Gastrocnemius medialis (tissue), 4 donors: ENCODE measurements at regions not wholly inside any gene's neighbourhood (a gene's known extent, or its start where the extent isn't known, plus 50 kb on each side); places are given as distances from the start of the nearest gene placed in this dataset.
"Not testable (repeated sequence)": the region's sequence is repeated elsewhere in the genome, so short reads cannot be mapped to it uniquely, and the experiment has no call there.

ENCODE experiments used
- ATAC-seq, 2 donors: fragments of 150-250 bp; one replicate each; pipeline ENCODE4 v1.9.1; 2016
- DNase-seq, 2 donors: peaks; one replicate each; pipeline ENCODE4 v3.0.0-alpha.2; 2019
- H3K27ac ChIP-seq, 4 donors: fragments of 200-600 bp; sonication (generic); 1 replicate in 1 of 4; 2 replicates in 3 of 4; pipeline ENCODE4 v1.5.1; 2016 to 2018; ENCODE audit warnings: mild to moderate bottlenecking in 2 of 4, moderate library complexity in 1 of 4
- H3K27me3 ChIP-seq, 3 donors: fragments of 200-600 bp; sonication (generic) in 2 of 3; 1 replicate in 1 of 3; 2 replicates in 2 of 3; pipeline versions ENCODE4 v1.5.1 to v1.6.0; 2016 to 2019; ENCODE audit warnings: mild to moderate bottlenecking in 1 of 3, moderate library complexity in 1 of 3
- H3K36me3 ChIP-seq, 2 donors: fragments of 200-600 bp; sonication (generic) in 1 of 2; one replicate each; pipeline ENCODE4 v1.5.1; 2017 to 2018
- H3K4me1 ChIP-seq, 2 donors: fragments of 200-600 bp; sonication (generic) in 1 of 2; one replicate each; pipeline ENCODE4 v1.5.1; 2016 to 2017; ENCODE audit warnings: mild to moderate bottlenecking in 2 of 2
- H3K4me3 ChIP-seq, 4 donors: fragments of 200-600 bp; sonication (generic) in 3 of 4; 1 replicate in 1 of 4; 2 replicates in 3 of 4; pipeline ENCODE4 v1.5.1; 2016 to 2019; ENCODE audit warnings: mild to moderate bottlenecking in 2 of 4
- H3K9me3 ChIP-seq, 3 donors: fragments of 200-600 bp; sonication (generic) in 2 of 3; 1 replicate in 1 of 3; 2 replicates in 2 of 3; pipeline ENCODE4 v1.5.1; 2016 to 2019
- in situ Hi-C, 4 donors: fragments of 200-750 bp; cut with MboI; loops; one replicate each; pipeline versions ENCODE4 v1.15.0 to v1.8.0; 2017; ENCODE audit warnings: low sequenced_read_pairs in 4 of 4
- intact Hi-C: fragments of 100-400 bp; cut with DNase I; formaldehyde crosslinking; loops from one replicate; pipeline ENCODE4 v1.15.1; 2023; ENCODE audit warnings: low total_unique reads

- DNase-seq, H3K36me3 ChIP-seq, H3K9me3 ChIP-seq, ATAC-seq, H3K4me3 ChIP-seq, H3K27me3 ChIP-seq, H3K27ac ChIP-seq, intact Hi-C loops, in situ Hi-C loops, H3K4me1 ChIP-seq: not testable (repeated sequence)
These were observed 289.4 kb downstream of the CNTNAP3B start for GRCh38 chr9:41839786-41840185.

- H3K4me1 ChIP-seq, in situ Hi-C loops, H3K4me3 ChIP-seq, ATAC-seq, H3K27ac ChIP-seq, H3K9me3 ChIP-seq, H3K36me3 ChIP-seq, DNase-seq, H3K27me3 ChIP-seq, intact Hi-C loops: not testable (repeated sequence)
These were observed 290.3 kb downstream of the CNTNAP3B start for GRCh38 chr9:41838953-41839352.

GRCh38 chr9:41838562-41838851 is 290.7 kb downstream of the CNTNAP3B start:
- H3K9me3 ChIP-seq, DNase-seq, H3K27ac ChIP-seq, H3K27me3 ChIP-seq, H3K4me1 ChIP-seq, H3K4me3 ChIP-seq, H3K36me3 ChIP-seq, in situ Hi-C loops, ATAC-seq, intact Hi-C loops: not testable (repeated sequence)

- ATAC-seq, H3K9me3 ChIP-seq, H3K27ac ChIP-seq, H3K36me3 ChIP-seq, H3K27me3 ChIP-seq, H3K4me3 ChIP-seq, intact Hi-C loops, in situ Hi-C loops, H3K4me1 ChIP-seq, DNase-seq: not testable (repeated sequence)
These were observed 291.3 kb downstream of the CNTNAP3B start for GRCh38 chr9:41837684-41838561.

- H3K27ac ChIP-seq, H3K27me3 ChIP-seq, H3K9me3 ChIP-seq, DNase-seq, H3K4me3 ChIP-seq, intact Hi-C loops, H3K36me3 ChIP-seq, H3K4me1 ChIP-seq, in situ Hi-C loops, ATAC-seq: not testable (repeated sequence)
These were observed 296.1 kb downstream of the CNTNAP3B start for GRCh38 chr9:41833108-41833507.

GRCh38 chr9:41824723-41825122 is 304.5 kb downstream of the CNTNAP3B start:
- intact Hi-C loops, in situ Hi-C loops, DNase-seq, H3K4me3 ChIP-seq, H3K27me3 ChIP-seq, H3K27ac ChIP-seq, H3K4me1 ChIP-seq, H3K36me3 ChIP-seq, ATAC-seq, H3K9me3 ChIP-seq: not testable (repeated sequence)

- in situ Hi-C loops, intact Hi-C loops, H3K4me3 ChIP-seq, H3K4me1 ChIP-seq, H3K36me3 ChIP-seq, ATAC-seq, DNase-seq, H3K9me3 ChIP-seq, H3K27me3 ChIP-seq, H3K27ac ChIP-seq: not testable (repeated sequence)
These were observed 326.5 kb downstream of the CNTNAP3B start for GRCh38 chr9:41802706-41803105.

- H3K27ac ChIP-seq, H3K4me1 ChIP-seq, intact Hi-C loops, H3K36me3 ChIP-seq, H3K9me3 ChIP-seq, ATAC-seq, DNase-seq, H3K27me3 ChIP-seq, H3K4me3 ChIP-seq, in situ Hi-C loops: not testable (repeated sequence)
These were observed 330.5 kb downstream of the CNTNAP3B start for GRCh38 chr9:41798684-41799083.

GRCh38 chr9:41790719-41791363 is 338.4 kb downstream of the CNTNAP3B start:
- H3K27me3 ChIP-seq, intact Hi-C loops, DNase-seq, in situ Hi-C loops, ATAC-seq, H3K4me1 ChIP-seq, H3K4me3 ChIP-seq, H3K36me3 ChIP-seq, H3K27ac ChIP-seq, H3K9me3 ChIP-seq: not testable (repeated sequence)

GRCh38 chr9:41790007-41790406 is 339.2 kb downstream of the CNTNAP3B start:
- H3K4me3 ChIP-seq, ATAC-seq: not testable (repeated sequence)

GRCh38 chr9:41789387-41789786 is 339.8 kb downstream of the CNTNAP3B start:
- intact Hi-C loops, H3K27me3 ChIP-seq, H3K4me1 ChIP-seq, H3K36me3 ChIP-seq, ATAC-seq, H3K9me3 ChIP-seq, DNase-seq, H3K4me3 ChIP-seq, H3K27ac ChIP-seq, in situ Hi-C loops: not testable (repeated sequence)

More at GRCh38 chr9:41790007-41790406, 339.2 kb downstream of the CNTNAP3B start:
- H3K4me1 ChIP-seq, H3K9me3 ChIP-seq, H3K27ac ChIP-seq, H3K27me3 ChIP-seq, H3K36me3 ChIP-seq, intact Hi-C loops, in situ Hi-C loops, DNase-seq: not testable (repeated sequence)

GRCh38 chr9:41787951-41788350 is 341.3 kb downstream of the CNTNAP3B start:
- in situ Hi-C loops, DNase-seq: not testable (repeated sequence)

More at GRCh38 chr9:41787951-41788350, 341.3 kb downstream of the CNTNAP3B start:
- H3K9me3 ChIP-seq, H3K27ac ChIP-seq, intact Hi-C loops, H3K27me3 ChIP-seq, H3K4me1 ChIP-seq, ATAC-seq, H3K4me3 ChIP-seq, H3K36me3 ChIP-seq: not testable (repeated sequence)
